NCI-H82 treated with DMSO at 0.1 percent for 48 hours (cell line): ENCODE measurements at regions not wholly inside any gene's neighbourhood (a gene's known extent, or its start where the extent isn't known, plus 50 kb on each side); places are given as distances from the start of the nearest gene placed in this dataset.
"Not testable (repeated sequence)": the region's sequence is repeated elsewhere in the genome, so short reads cannot be mapped to it uniquely, and the experiment has no call there.

ENCODE experiments used
- DNase-seq: peaks from one replicate; lab custom pipeline; 2025; ENCODE audit not compliant: unreplicated experiment; lab: John Stamatoyannopoulos, UW

GRCh38 chr18:32884543-32884942 is 111.7 kb upstream of the KLHL14 start:
- no peak for DNase-seq

- DNase-seq, result no peak
These were observed 108.2 kb upstream of the KLHL14 start for GRCh38 chr18:32881009-32881408.

GRCh38 chr18:32879497-32879896 is 106.7 kb upstream of the KLHL14 start:
- DNase-seq, result no peak

- DNase-seq, result no peak
These were observed 105.6 kb upstream of the KLHL14 start for GRCh38 chr18:32878436-32878835.

- DNase-seq, result no peak
These were observed 104.5 kb upstream of the KLHL14 start for GRCh38 chr18:32877371-32877770.

GRCh38 chr18:32875625-32876024 is 102.8 kb upstream of the KLHL14 start:
- no peak for DNase-seq

GRCh38 chr18:32871786-32872185 is 99.0 kb upstream of the KLHL14 start:
- DNase-seq, result no peak

- DNase-seq, result no peak
These were observed 97.8 kb upstream of the KLHL14 start for GRCh38 chr18:32870611-32871010.

GRCh38 chr18:32868406-32868805 is 95.6 kb upstream of the KLHL14 start:
- no peak for DNase-seq

- no peak for DNase-seq
These were observed 95.1 kb upstream of the KLHL14 start for GRCh38 chr18:32867936-32868335.

GRCh38 chr18:32867330-32867729 is 94.5 kb upstream of the KLHL14 start:
- DNase-seq, result no peak

GRCh38 chr18:32862031-32862430 is 89.2 kb upstream of the KLHL14 start:
- DNase-seq, result not testable (repeated sequence)

GRCh38 chr18:32851936-32852335 is 79.1 kb upstream of the KLHL14 start:
- DNase-seq, result no peak

GRCh38 chr18:32848826-32849225 is 76.0 kb upstream of the KLHL14 start:
- no peak for DNase-seq

GRCh38 chr18:32847691-32848090 is 74.9 kb upstream of the KLHL14 start:
- DNase-seq, result peak; percentile 65

- DNase-seq, result peak; percentile 12
These were observed 74.1 kb upstream of the KLHL14 start for GRCh38 chr18:32846896-32847295.

- DNase-seq, result no peak
These were observed 68.1 kb upstream of the KLHL14 start for GRCh38 chr18:32840962-32841361.

- no peak for DNase-seq
These were observed 63.1 kb upstream of the KLHL14 start for GRCh38 chr18:32835951-32836350.

GRCh38 chr18:32831781-32832180 is 59.0 kb upstream of the KLHL14 start:
- DNase-seq, result no peak

GRCh38 chr18:32823226-32823625 is 50.4 kb upstream of the KLHL14 start:
- DNase-seq, result no peak
